ENCODE measurements at regions not wholly inside any gene's neighbourhood (a gene's known extent, or its start where the extent isn't known, plus 50 kb on each side); places are given as distances from the start of the nearest gene placed in this dataset.

- Mint-ChIP-seq H3K27me3 (ENCODE audit: insufficient read depth, unreplicated experiment) (no peaks in the 10 kb centered on the region), H3K9me3 (ENCODE audit: unreplicated experiment) (peaks cover 9% of the 10 kb centered on the region), H3K27ac (ENCODE audit: unreplicated experiment) (no peak overlapping the region), H3K4me1 (ENCODE audit: low read depth, unreplicated experiment) (no peaks in the 10 kb centered on the region), H3K36me3 (ENCODE audit: insufficient read depth, unreplicated experiment) (no peaks in the 10 kb centered on the region), H3K4me3 (ENCODE audit: unreplicated experiment) (no peak overlapping the region)
- DNase-seq: no peak
- no peaks in the 10 kb centered on the region for H3K36me3 ChIP-seq (ENCODE audit: control insufficient read depth, insufficient read depth, low read length)
- intact Hi-C loops (cut with micrococcal nuclease; ENCODE audit: unreplicated experiment): no loop called here
- H3K4me3 ChIP-seq (ENCODE audit: low read depth, low read length): no peak overlapping the region
- ChIA-PET CTCF (no interaction called here), POLR2A (no interaction called here)
- peaks cover 7% of the 10 kb centered on the region; the same call in 1 of the 2 replicates for H3K9me3 ChIP-seq
- no peaks in the 10 kb centered on the region for H3K4me1 ChIP-seq
- H3K27me3 ChIP-seq (replicated peaks; ENCODE audit: control insufficient read depth, insufficient read depth, low read length): no peaks in the 10 kb centered on the region
- no TSS peak for BruUV-seq (replicated peaks)
- no peak for TF ChIP-seq CTCF (IDR thresholded peaks at IDR 0.05; ENCODE audit: insufficient read depth in 1 of 2, low read depth in 1 of 2, low read length in 1 of 2, severe bottlenecking in 1 of 2, unreplicated experiment in 1 of 2)
Measured at GRCh38 chr4:151865744-151866591, 105.2 kb upstream of the GATB start.

- intact Hi-C loops (cut with micrococcal nuclease; ENCODE audit: unreplicated experiment): no loop called here
- ChIA-PET POLR2A (no interaction called here), CTCF (no interaction called here)
- no peak for TF ChIP-seq CTCF (IDR thresholded peaks at IDR 0.05; ENCODE audit: insufficient read depth in 1 of 2, low read depth in 1 of 2, low read length in 1 of 2, severe bottlenecking in 1 of 2, unreplicated experiment in 1 of 2)
- Histone ChIP-seq H3K27me3 (replicated peaks; ENCODE audit: control insufficient read depth, insufficient read depth, low read length) (no peaks in the 10 kb centered on the region), H3K9me3 (peaks cover 7% of the 10 kb centered on the region; the same call in 1 of the 2 replicates), H3K4me1 (no peaks in the 10 kb centered on the region), H3K4me3 (ENCODE audit: low read depth, low read length) (no peak overlapping the region), H3K36me3 (ENCODE audit: control insufficient read depth, insufficient read depth, low read length) (no peaks in the 10 kb centered on the region)
- H3K4me3 Mint-ChIP-seq (ENCODE audit: unreplicated experiment): no peak overlapping the region
- BruUV-seq (replicated peaks): no TSS peak
- no peaks in the 10 kb centered on the region for H3K36me3 Mint-ChIP-seq (ENCODE audit: insufficient read depth, unreplicated experiment)
- H3K27me3 Mint-ChIP-seq (ENCODE audit: insufficient read depth, unreplicated experiment): no peaks in the 10 kb centered on the region
- no peaks in the 10 kb centered on the region for H3K4me1 Mint-ChIP-seq (ENCODE audit: low read depth, unreplicated experiment)
- H3K9me3 Mint-ChIP-seq (ENCODE audit: unreplicated experiment): peaks cover 9% of the 10 kb centered on the region
- DNase-seq: no peak
- H3K27ac Mint-ChIP-seq (ENCODE audit: unreplicated experiment): no peak overlapping the region
Measured at GRCh38 chr4:151865312-151865711, 104.5 kb upstream of the GATB start.

- no peak overlapping the region for H3K4me3 ChIP-seq (ENCODE audit: low read depth, low read length)
- H3K4me1 ChIP-seq: no peaks in the 10 kb centered on the region
- peaks cover 7% of the 10 kb centered on the region; the same call in 1 of the 2 replicates for H3K9me3 ChIP-seq
- Mint-ChIP-seq H3K27ac (ENCODE audit: unreplicated experiment) (no peak overlapping the region), H3K4me3 (ENCODE audit: unreplicated experiment) (no peak overlapping the region), H3K27me3 (ENCODE audit: insufficient read depth, unreplicated experiment) (peaks cover 9% of the 10 kb centered on the region), H3K36me3 (ENCODE audit: insufficient read depth, unreplicated experiment) (no peaks in the 10 kb centered on the region), H3K4me1 (ENCODE audit: low read depth, unreplicated experiment) (no peaks in the 10 kb centered on the region), H3K9me3 (ENCODE audit: unreplicated experiment) (peaks cover 9% of the 10 kb centered on the region)
- POLR2A ChIA-PET: no interaction called here
- no TSS peak for BruUV-seq (replicated peaks)
- intact Hi-C loops (cut with micrococcal nuclease; ENCODE audit: unreplicated experiment): no loop called here
- DNase-seq: no peak
- CTCF ChIA-PET: no interaction called here
- no peak for TF ChIP-seq CTCF (IDR thresholded peaks at IDR 0.05; ENCODE audit: insufficient read depth in 1 of 2, low read depth in 1 of 2, low read length in 1 of 2, severe bottlenecking in 1 of 2, unreplicated experiment in 1 of 2)
- H3K36me3 ChIP-seq (ENCODE audit: control insufficient read depth, insufficient read depth, low read length): no peaks in the 10 kb centered on the region
- H3K27me3 ChIP-seq (replicated peaks; ENCODE audit: control insufficient read depth, insufficient read depth, low read length): no peaks in the 10 kb centered on the region
Measured at GRCh38 chr4:151864068-151864467, 103.3 kb upstream of the GATB start.

Measured in Caco-2 (cell line).